ENCODE measurements at regions not wholly inside any gene's neighbourhood (a gene's known extent, or its start where the extent isn't known, plus 50 kb on each side); places are given as distances from the start of the nearest gene placed in this dataset.
A peak's percentile ranks its signal among the peaks of the same experiment; 100 is the strongest.

- DNase-seq (ENCODE audit: low read depth, low spot score) (no peak), ATAC-seq (no peak)
- peaks cover 4% of the 10 kb centered on the region; the same call in 1 of the 2 replicates for H3K27me3 ChIP-seq (ENCODE audit: insufficient read depth, low read length)
- CTCF ChIA-PET, result interaction anchor here (0.7 to 3.8 kb wide), 4 partner anchors 158 to 1145 kb away, joined by 3 to 19 read pairs (median 10); no protein-coding TSS in a partner anchor
- no peaks in the 10 kb centered on the region for H4K20me1 ChIP-seq (ENCODE audit: insufficient read depth)
- H3K36me3 ChIP-seq (ENCODE audit: control insufficient read depth in 1 of 2, insufficient read depth in 2 of 2, low read length in 2 of 2), result no peaks in the 10 kb centered on the region
- no peak overlapping the region for H3K4me2 ChIP-seq (ENCODE audit: low read length)
- H2AFZ ChIP-seq (ENCODE audit: low read depth, low read length, poor library complexity, severe bottlenecking), result no peak overlapping the region
- no peaks in the 10 kb centered on the region for H3K9me3 ChIP-seq (ENCODE audit: control insufficient read depth in 1 of 2, insufficient read depth in 1 of 2, low read depth in 1 of 2, low read length in 2 of 2)
- no peaks in the 10 kb centered on the region for H3K9me2 ChIP-seq (ENCODE audit: insufficient read depth)
- peaks cover 0 to 7% of the 10 kb centered on the region in 2 experiments; a peak in 1 of 4 replicates for H3K4me1 ChIP-seq (ENCODE audit: control insufficient read depth in 1 of 2, insufficient read depth in 2 of 2, low read length in 2 of 2)
- POLR2A ChIA-PET, result no interaction called here
- no TSS peak for BruUV-seq (replicated peaks)
- no peak overlapping the region for H3K9ac ChIP-seq (ENCODE audit: low read length)
- H3K27ac ChIP-seq (ENCODE audit: low read depth, low read length), result no peak overlapping the region
- intact Hi-C loops (cut with micrococcal nuclease), result loop anchor here (5.0 to 10.0 kb wide), 7 partner anchors 195 to 1100 kb away; no protein-coding TSS in a partner anchor
- H3K4me3 ChIP-seq (replicated peaks in 1 of 2; ENCODE audit: low read depth in 1 of 2, low read length in 2 of 2), result no peak overlapping the region
- RAD21 ChIA-PET (ENCODE audit: low non-redundant PET in 1 of 2, low total read pairs in 2 of 2, uncharacterized antibody in 2 of 2, unreplicated experiment in 2 of 2), result no interaction called here
- H3K79me2 ChIP-seq (ENCODE audit: insufficient read depth, low read length), result no peaks in the 10 kb centered on the region
- TF ChIP-seq MAX (IDR thresholded peaks at IDR 0.05) (no peak), RAD21 (IDR thresholded peaks at IDR 0.05; ENCODE audit: low read depth) (0 out of 2 replicates have a peak, but pooled peaks have one; percentile 4)
These were observed 288.2 kb downstream of the ACTL7B start for GRCh38 chr9:108567571-108567970.

- H3K4me3 ChIP-seq (replicated peaks in 1 of 2; ENCODE audit: low read depth in 1 of 2, low read length in 2 of 2), result no peak overlapping the region
- no peaks in the 10 kb centered on the region for H3K9me2 ChIP-seq (ENCODE audit: insufficient read depth)
- intact Hi-C loops (cut with micrococcal nuclease), result loop anchor here (1.0 to 10.0 kb wide), 12 partner anchors 98 to 1144 kb away; no protein-coding TSS in a partner anchor
- RAD21 ChIA-PET (ENCODE audit: low non-redundant PET in 1 of 2, low total read pairs in 2 of 2, uncharacterized antibody in 2 of 2, unreplicated experiment in 2 of 2), result interaction anchor here (1.0 to 1.5 kb wide), 3 partner anchors 149 to 1144 kb away, joined by 3 to 6 read pairs (median 3); no protein-coding TSS in a partner anchor
- peaks cover 4% of the 10 kb centered on the region; the same call in 1 of the 2 replicates for H3K27me3 ChIP-seq (ENCODE audit: insufficient read depth, low read length)
- no peak overlapping the region for H3K4me2 ChIP-seq (ENCODE audit: low read length)
- no peaks in the 10 kb centered on the region for H3K79me2 ChIP-seq (ENCODE audit: insufficient read depth, low read length)
- peak overlapping the region; percentile 67 for H2AFZ ChIP-seq (ENCODE audit: low read depth, low read length, poor library complexity, severe bottlenecking)
- ATAC-seq (peak; percentile 93), DNase-seq (ENCODE audit: low read depth, low spot score) (peak; percentile 72)
- H3K4me1 ChIP-seq (ENCODE audit: control insufficient read depth in 1 of 2, insufficient read depth in 2 of 2, low read length in 2 of 2), result peaks cover 0 to 7% of the 10 kb centered on the region in 2 experiments; a peak in 1 of 4 replicates
- BruUV-seq (replicated peaks), result no TSS peak
- H3K9ac ChIP-seq (ENCODE audit: low read length), result no peak overlapping the region
- CTCF ChIA-PET, result interaction anchor here (0.6 to 3.8 kb wide), 18 partner anchors 13 to 1222 kb away, joined by 3 to 21 read pairs (median 4); no protein-coding TSS in a partner anchor
- H4K20me1 ChIP-seq (ENCODE audit: insufficient read depth), result no peaks in the 10 kb centered on the region
- H3K9me3 ChIP-seq (ENCODE audit: control insufficient read depth in 1 of 2, insufficient read depth in 1 of 2, low read depth in 1 of 2, low read length in 2 of 2), result no peaks in the 10 kb centered on the region
- POLR2A ChIA-PET, result no interaction called here
- TF ChIP-seq EZH2 (IDR thresholded peaks at IDR 0.05), result no peak
- no peak for TF ChIP-seq JUND (IDR thresholded peaks at IDR 0.05)
- TF ChIP-seq CTCF (IDR thresholded peaks at IDR 0.05 in 2 of 3, conservative IDR thresholded peaks at IDR 0.05 in 1 of 3; ENCODE audit: borderline replicate concordance in 1 of 3, insufficient read depth in 1 of 3, low read depth in 2 of 3, low read length in 2 of 3), result peak; percentile 87 to 94 (median 87)
- no peak for TF ChIP-seq YY1 (IDR thresholded peaks at IDR 0.05; ENCODE audit: extremely low read depth, insufficient replicate concordance, low read depth, low read length)
- TF ChIP-seq TCF7L2 (IDR thresholded peaks at IDR 0.05; ENCODE audit: borderline replicate concordance, extremely low read depth, insufficient read depth, insufficient read length), result no peak
- TF ChIP-seq CBX3 (IDR thresholded peaks at IDR 0.05; ENCODE audit: low read depth), result peak; percentile 82
- TF ChIP-seq SRF (IDR thresholded peaks at IDR 0.05; ENCODE audit: low read depth), result no peak
- TF ChIP-seq POLR2AphosphoS5 (IDR thresholded peaks at IDR 0.05; ENCODE audit: low read depth, low read length), result no peak
- peak; percentile 99 for TF ChIP-seq RAD21 (IDR thresholded peaks at IDR 0.05; ENCODE audit: low read depth)
- H3K27ac ChIP-seq (ENCODE audit: low read depth, low read length), result no peak overlapping the region
- H3K36me3 ChIP-seq (ENCODE audit: control insufficient read depth in 1 of 2, insufficient read depth in 2 of 2, low read length in 2 of 2), result no peaks in the 10 kb centered on the region
These were observed 290.0 kb downstream of the ACTL7B start for GRCh38 chr9:108565651-108566378.

All from HCT116 (cell line).